Uterus (tissue), 3 donors: ENCODE measurements at regions not wholly inside any gene's neighbourhood (a gene's known extent, or its start where the extent isn't known, plus 50 kb on each side); places are given as distances from the start of the nearest gene placed in this dataset.

Source experiments
- DNase-seq, 2 donors: peaks; one replicate each; pipeline ENCODE4 v3.0.0-alpha.2; 2019 to 2020
- H3K27ac ChIP-seq, 2 donors: fragments of 200-600 bp; sonication (generic); 1 replicate in 1 of 2; 2 replicates in 1 of 2; pipeline ENCODE4 v1.5.1; 2016 to 2018
- H3K27me3 ChIP-seq, 2 donors: fragments of 200-600 bp; sonication (generic); one replicate each; pipeline ENCODE4 v1.5.1; 2018 to 2019; ENCODE audit warnings: control low read depth in 1 of 2
- H3K36me3 ChIP-seq, 2 donors: fragments of 200-600 bp; sonication (generic); one replicate each; pipeline ENCODE4 v1.5.1; 2019; ENCODE audit warnings: control low read depth in 1 of 2
- H3K4me1 ChIP-seq, 2 donors: fragments of 200-600 bp; sonication (generic); one replicate each; pipeline ENCODE4 v1.5.1; 2018 to 2019; ENCODE audit warnings: control low read depth in 1 of 2
- H3K4me3 ChIP-seq, 2 donors: fragments of 200-600 bp; sonication (generic); 1 replicate in 1 of 2; 2 replicates in 1 of 2; pipeline ENCODE4 v1.5.1; 2018 to 2019; ENCODE audit warnings: mild to moderate bottlenecking in 1 of 2
- H3K9me3 ChIP-seq, 2 donors: fragments of 200-600 bp; sonication (generic); one replicate each; pipeline ENCODE4 v1.5.1; 2019; ENCODE audit warnings: control low read depth in 1 of 2
- POLR2A ChIP-seq, 2 donors: fragments of 450-650 bp; IDR thresholded peaks; one replicate each; pipeline ENCODE4 v1.6.1; 2016; ENCODE audit warnings: antibody characterized with exemption in 2 of 2, mild to moderate bottlenecking in 1 of 2, moderate library complexity in 1 of 2
- intact Hi-C: fragments of 100-400 bp; cut with DNase I; formaldehyde crosslinking; loops from one replicate; pipeline ENCODE4 v1.15.1; 2023; ENCODE audit warnings: low total_unique reads
- TF ChIP-seq, protein P1 (sequence below), 4 experiments: fragments of 200-600 bp in 2 of 4; fragments of 450-650 bp in 2 of 4; sonication (generic) in 2 of 4; IDR thresholded peaks; one replicate each; pipeline ENCODE4 v1.5.1; 2016 to 2019; ENCODE audit warnings: antibody characterized with exemption in 4 of 4, mild to moderate bottlenecking in 2 of 4, moderate library complexity in 1 of 4
- donor health status: DM: yes; HTN: yes; CAD: no.

DNA sequence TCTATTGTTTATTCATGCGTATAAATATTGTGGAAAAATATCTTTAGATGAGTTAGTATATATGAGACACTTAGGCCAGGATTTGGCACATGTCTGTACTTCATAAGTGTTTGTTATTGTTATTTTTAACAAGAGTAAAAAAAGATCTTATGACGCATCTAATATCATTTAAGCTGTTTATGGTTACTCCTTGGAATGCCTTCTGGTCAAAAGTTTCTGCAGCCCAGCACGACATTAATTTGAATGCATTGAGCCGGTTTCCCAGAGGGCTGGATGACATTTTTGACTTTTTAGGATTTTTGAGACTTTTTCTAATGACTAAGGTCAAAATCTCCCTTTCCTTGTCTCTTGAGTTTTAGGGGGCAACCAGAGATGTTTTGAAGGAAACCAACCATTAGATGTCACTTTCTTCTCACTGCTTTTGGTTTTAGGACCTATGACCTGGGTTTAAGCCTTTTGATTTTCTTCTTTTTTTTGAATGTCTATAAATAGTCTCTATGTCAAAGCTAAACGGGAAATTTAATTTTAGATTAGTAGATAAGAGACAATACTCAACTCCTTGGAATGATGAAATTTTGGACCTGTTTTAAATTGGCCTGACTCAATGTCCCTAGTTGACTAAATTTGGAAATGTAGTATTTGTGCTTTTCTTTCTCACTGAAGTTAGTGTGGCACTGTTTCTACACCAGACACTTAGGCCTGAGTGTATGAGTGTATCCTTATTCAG is 215.5 kb downstream of the AEBP2 start:
- H3K9me3 ChIP-seq, result no peaks in the 10 kb centered on the region
- TF ChIP-seq, protein P1, sequence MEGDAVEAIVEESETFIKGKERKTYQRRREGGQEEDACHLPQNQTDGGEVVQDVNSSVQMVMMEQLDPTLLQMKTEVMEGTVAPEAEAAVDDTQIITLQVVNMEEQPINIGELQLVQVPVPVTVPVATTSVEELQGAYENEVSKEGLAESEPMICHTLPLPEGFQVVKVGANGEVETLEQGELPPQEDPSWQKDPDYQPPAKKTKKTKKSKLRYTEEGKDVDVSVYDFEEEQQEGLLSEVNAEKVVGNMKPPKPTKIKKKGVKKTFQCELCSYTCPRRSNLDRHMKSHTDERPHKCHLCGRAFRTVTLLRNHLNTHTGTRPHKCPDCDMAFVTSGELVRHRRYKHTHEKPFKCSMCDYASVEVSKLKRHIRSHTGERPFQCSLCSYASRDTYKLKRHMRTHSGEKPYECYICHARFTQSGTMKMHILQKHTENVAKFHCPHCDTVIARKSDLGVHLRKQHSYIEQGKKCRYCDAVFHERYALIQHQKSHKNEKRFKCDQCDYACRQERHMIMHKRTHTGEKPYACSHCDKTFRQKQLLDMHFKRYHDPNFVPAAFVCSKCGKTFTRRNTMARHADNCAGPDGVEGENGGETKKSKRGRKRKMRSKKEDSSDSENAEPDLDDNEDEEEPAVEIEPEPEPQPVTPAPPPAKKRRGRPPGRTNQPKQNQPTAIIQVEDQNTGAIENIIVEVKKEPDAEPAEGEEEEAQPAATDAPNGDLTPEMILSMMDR (IDR thresholded peaks at IDR 0.05), result no peak
- no peak for TF ChIP-seq POLR2A (IDR thresholded peaks at IDR 0.05)
- no peaks in the 10 kb centered on the region for H3K27me3 ChIP-seq
- no peak for DNase-seq
- H3K27ac ChIP-seq, result peak overlapping the region in 1 of 2 donors; percentile 59
- H3K4me1 ChIP-seq, result no peaks in the 10 kb centered on the region
- intact Hi-C loops, result no loop called here
- no peaks in the 10 kb centered on the region for H3K36me3 ChIP-seq
- no peak overlapping the region for H3K4me3 ChIP-seq

DNA sequence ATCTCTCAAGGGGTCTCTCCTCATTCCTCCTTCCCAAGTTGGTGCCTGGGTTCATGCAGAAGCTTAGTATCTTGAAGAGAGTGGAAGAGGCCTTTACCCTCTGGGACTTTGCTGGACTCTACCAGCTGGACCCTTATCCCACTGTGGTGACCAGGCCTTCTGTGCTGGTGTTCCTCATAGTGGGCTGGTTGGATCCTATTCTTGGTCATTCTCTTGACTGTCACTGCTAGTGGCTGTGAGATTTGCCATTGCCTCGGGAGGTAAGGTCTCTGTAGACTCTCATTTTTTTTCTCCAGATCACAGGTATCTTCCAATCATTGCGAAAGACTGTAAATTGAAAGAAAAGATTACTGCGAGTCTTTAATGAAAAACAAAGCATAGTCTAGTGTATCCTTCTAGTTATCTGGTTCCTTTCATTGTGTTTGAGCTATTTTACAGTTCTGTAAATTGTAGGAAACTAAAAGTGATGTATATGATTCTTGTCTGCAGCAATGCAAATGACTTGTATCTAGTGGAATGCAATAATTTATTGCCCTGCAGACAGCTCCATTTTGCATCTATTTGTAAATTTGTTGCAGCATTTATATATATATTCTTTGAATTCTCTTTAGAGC is 217.9 kb downstream of the AEBP2 start:
- intact Hi-C loops, result no loop called here
- TF ChIP-seq, protein P1 (IDR thresholded peaks at IDR 0.05), result no peak
- no peak for TF ChIP-seq POLR2A (IDR thresholded peaks at IDR 0.05)
- H3K27ac ChIP-seq, result no peak overlapping the region

GRCh38 chr12:19657732-19658130 is 218.4 kb downstream of the AEBP2 start:
- no peaks in the 10 kb centered on the region for H3K9me3 ChIP-seq
- no peaks in the 10 kb centered on the region for H3K4me1 ChIP-seq
- H3K36me3 ChIP-seq, result no peaks in the 10 kb centered on the region
- H3K27ac ChIP-seq, result no peak overlapping the region
- DNase-seq, result no peak
- no peak for TF ChIP-seq POLR2A (IDR thresholded peaks at IDR 0.05)
- TF ChIP-seq, protein P1 (IDR thresholded peaks at IDR 0.05), result no peak
- no peaks in the 10 kb centered on the region for H3K27me3 ChIP-seq
- no peak overlapping the region for H3K4me3 ChIP-seq
- intact Hi-C loops, result no loop called here

More for the DNA sequence above, 217.9 kb downstream of the AEBP2 start:
- Histone ChIP-seq H3K4me3 (no peak overlapping the region), H3K27me3 (no peaks in the 10 kb centered on the region), H3K9me3 (no peaks in the 10 kb centered on the region), H3K36me3 (no peaks in the 10 kb centered on the region), H3K4me1 (no peaks in the 10 kb centered on the region)
- DNase-seq, result no peak

DNA sequence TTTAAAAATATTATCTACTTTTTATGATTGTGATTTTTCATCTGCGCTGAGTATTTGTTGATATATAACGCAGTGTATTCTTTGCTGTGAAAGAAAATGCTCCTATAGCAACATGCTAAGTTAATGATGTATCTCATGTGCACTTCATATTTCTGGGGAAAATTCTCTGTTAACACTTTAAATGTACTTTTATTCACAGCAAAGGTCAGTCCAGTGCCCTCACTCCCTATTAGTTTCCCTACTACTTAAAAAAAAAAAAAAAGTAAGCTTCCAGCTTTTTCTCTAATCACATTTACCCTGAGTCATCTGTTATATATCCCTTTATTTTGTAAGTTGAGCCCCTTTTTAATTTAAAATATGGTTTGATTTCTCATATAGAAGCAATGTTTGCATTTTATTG is 219.8 kb downstream of the AEBP2 start:
- Histone ChIP-seq H3K27ac (no peak overlapping the region), H3K9me3 (no peaks in the 10 kb centered on the region), H3K4me1 (no peaks in the 10 kb centered on the region), H3K4me3 (no peak overlapping the region), H3K36me3 (no peaks in the 10 kb centered on the region), H3K27me3 (no peaks in the 10 kb centered on the region)
- no peak for TF ChIP-seq POLR2A (IDR thresholded peaks at IDR 0.05)
- intact Hi-C loops, result no loop called here
- no peak for DNase-seq

DNA sequence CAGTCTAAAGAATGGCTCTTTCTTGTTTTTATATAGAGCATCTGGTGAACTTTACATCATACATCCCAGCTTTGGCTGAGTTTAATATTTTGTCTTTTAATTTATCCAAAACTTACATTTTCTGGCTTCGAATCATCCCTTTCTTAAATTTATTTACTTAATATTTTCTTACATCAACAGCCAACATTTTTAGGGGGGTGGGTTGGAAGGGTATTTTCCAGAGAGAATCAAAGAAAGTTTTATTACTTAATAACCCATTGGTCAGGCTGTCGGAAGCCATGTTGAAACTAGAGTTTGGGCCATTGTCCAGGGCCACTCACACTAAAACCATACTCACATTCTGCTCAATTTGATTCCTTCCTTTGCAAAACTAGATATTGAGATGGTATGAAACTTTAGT is 220.2 kb downstream of the AEBP2 start:
- Histone ChIP-seq H3K4me1 (no peaks in the 10 kb centered on the region), H3K4me3 (no peak overlapping the region), H3K36me3 (no peaks in the 10 kb centered on the region), H3K27ac (no peak overlapping the region), H3K9me3 (no peaks in the 10 kb centered on the region), H3K27me3 (no peaks in the 10 kb centered on the region)
- DNase-seq, result no peak
- TF ChIP-seq, protein P1 (IDR thresholded peaks at IDR 0.05), result no peak
- no peak for TF ChIP-seq POLR2A (IDR thresholded peaks at IDR 0.05)
- intact Hi-C loops, result no loop called here
